OCI-LY7 (cell line): ENCODE measurements at regions not wholly inside any gene's neighbourhood (a gene's known extent, or its start where the extent isn't known, plus 50 kb on each side); places are given as distances from the start of the nearest gene placed in this dataset.

ENCODE experiments used
- BruUV-seq: library from RNA; stranded (reverse); fragments of 400-500 nt; replicated peaks from 2 replicates; lab custom pipeline; 2021; lab: Mats Ljungman, UMichigan
- CTCF ChIA-PET: fragments of 300-600 bp; sonication (Branson Sonifier 250); formaldehyde crosslinking; loops from one replicate; lab custom pipeline; 2022; ENCODE audit warnings: antibody characterized with exemption; ENCODE audit not compliant: unreplicated experiment; lab: Charles Lee
- POLR2A ChIA-PET: fragments of 300-600 bp; sonication (Branson Sonifier 250); formaldehyde crosslinking; loops from one replicate; lab custom pipeline; 2022; ENCODE audit warnings: antibody characterized with exemption; lab: Charles Lee
- DNase-seq: peaks from one replicate; pipeline ENCODE4 v3.0.0-alpha.2; 2015; ENCODE audit warnings: low spot score
- H2AFZ ChIP-seq: fragments of 200-600 bp; sonication (generic), shearing (Covaris generic); 2 replicates; pipeline ENCODE4 v1.6.1; 2014; ENCODE audit warnings: mild to moderate bottlenecking, antibody characterized with exemption, low read length, moderate library complexity
- H3K27ac ChIP-seq: fragments of 200-600 bp; sonication (generic); 2 replicates; pipeline ENCODE4 v1.5.1; 2014; ENCODE audit warnings: mixed run types, low read depth, mild to moderate bottlenecking, moderate library complexity, low read length, inconsistent platforms; ENCODE audit not compliant: poor library complexity, severe bottlenecking
- H3K36me3 ChIP-seq: fragments of 200-600 bp; sonication (generic); 2 replicates; pipeline ENCODE4 v1.6.1; 2014; ENCODE audit warnings: mild to moderate bottlenecking, antibody characterized with exemption, low read length, moderate library complexity, mixed read lengths; ENCODE audit not compliant: insufficient read depth
- H3K4me1 ChIP-seq: fragments of 200-600 bp; sonication (generic); 2 replicates; pipeline ENCODE4 v1.5.1; 2014; ENCODE audit warnings: mild to moderate bottlenecking, low read length; ENCODE audit not compliant: insufficient read depth, poor library complexity, severe bottlenecking
- H3K4me2 ChIP-seq: fragments of 200-600 bp; sonication (generic); 2 replicates; pipeline ENCODE4 v1.6.1; 2014; ENCODE audit warnings: mild to moderate bottlenecking, low read length
- H3K4me3 ChIP-seq: fragments of 200-600 bp; sonication (generic); 2 replicates; pipeline ENCODE4 v1.5.1; 2014; ENCODE audit warnings: mild to moderate bottlenecking, low read depth, low read length; ENCODE audit not compliant: poor library complexity, severe bottlenecking
- H3K79me2 ChIP-seq: fragments of 200-600 bp; sonication (generic); 2 replicates; pipeline ENCODE4 v1.6.1; 2016; ENCODE audit warnings: low read depth, mild to moderate bottlenecking, low read length, moderate library complexity, mixed read lengths; ENCODE audit not compliant: insufficient read depth
- H3K9me2 ChIP-seq: fragments of 200-600 bp; sonication (generic); 2 replicates; pipeline ENCODE4 v1.6.1; 2016; ENCODE audit warnings: mild to moderate bottlenecking, low read length, mixed read lengths; ENCODE audit not compliant: insufficient read depth
- H3K9me3 ChIP-seq: fragments of 200-600 bp; sonication (generic); 2 replicates; pipeline ENCODE4 v1.6.1; 2014; ENCODE audit warnings: mild to moderate bottlenecking, mixed run types, low read length, mixed read lengths
- H4K20me1 ChIP-seq: fragments of 200-600 bp; sonication (generic); 2 replicates; pipeline ENCODE4 v1.6.1; 2014; ENCODE audit warnings: mild to moderate bottlenecking, antibody characterized with exemption, low read length, moderate library complexity, mixed read lengths; ENCODE audit not compliant: insufficient read depth
- EZH2phosphoT487 ChIP-seq: fragments of 200-600 bp; sonication (generic); IDR thresholded peaks from 2 replicates; pipeline ENCODE4 v1.6.1; 2018; ENCODE audit warnings: low read depth, borderline replicate concordance, mild to moderate bottlenecking, mixed run types, antibody characterized with exemption, low read length, moderate library complexity, mixed read lengths
- intact Hi-C: fragments of 100-400 bp; cut with micrococcal nuclease; formaldehyde crosslinking; loops from one replicate; pipeline ENCODE4 v1.10.0; 2022; ENCODE audit not compliant: unreplicated experiment
- TF ChIP-seq, protein P1 (sequence below): fragments of 200-600 bp; sonication (generic); conservative IDR thresholded peaks from 2 replicates; pipeline ENCODE4 v1.5.1; 2014; ENCODE audit warnings: mild to moderate bottlenecking, antibody characterized with exemption, low read length, moderate library complexity, mixed read lengths

- no peaks in the 10 kb centered on the region for H3K9me3 ChIP-seq
- intact Hi-C loops: no loop called here
- POLR2A ChIA-PET: interaction anchor here (0.6 kb wide), 1 partner anchor 41 kb away, joined by 3 read pairs; no protein-coding TSS in a partner anchor
- CTCF ChIA-PET: no interaction called here
- H3K9me2 ChIP-seq: no peaks in the 10 kb centered on the region
- DNase-seq: no peak
- H3K36me3 ChIP-seq: no peaks in the 10 kb centered on the region
- no peak overlapping the region for H2AFZ ChIP-seq
- no TSS peak for BruUV-seq
- H3K79me2 ChIP-seq: no peaks in the 10 kb centered on the region
- no peak overlapping the region for H3K4me3 ChIP-seq
- no peaks in the 10 kb centered on the region for H3K4me1 ChIP-seq
- TF ChIP-seq EZH2phosphoT487: no peak
- TF ChIP-seq, protein P1, sequence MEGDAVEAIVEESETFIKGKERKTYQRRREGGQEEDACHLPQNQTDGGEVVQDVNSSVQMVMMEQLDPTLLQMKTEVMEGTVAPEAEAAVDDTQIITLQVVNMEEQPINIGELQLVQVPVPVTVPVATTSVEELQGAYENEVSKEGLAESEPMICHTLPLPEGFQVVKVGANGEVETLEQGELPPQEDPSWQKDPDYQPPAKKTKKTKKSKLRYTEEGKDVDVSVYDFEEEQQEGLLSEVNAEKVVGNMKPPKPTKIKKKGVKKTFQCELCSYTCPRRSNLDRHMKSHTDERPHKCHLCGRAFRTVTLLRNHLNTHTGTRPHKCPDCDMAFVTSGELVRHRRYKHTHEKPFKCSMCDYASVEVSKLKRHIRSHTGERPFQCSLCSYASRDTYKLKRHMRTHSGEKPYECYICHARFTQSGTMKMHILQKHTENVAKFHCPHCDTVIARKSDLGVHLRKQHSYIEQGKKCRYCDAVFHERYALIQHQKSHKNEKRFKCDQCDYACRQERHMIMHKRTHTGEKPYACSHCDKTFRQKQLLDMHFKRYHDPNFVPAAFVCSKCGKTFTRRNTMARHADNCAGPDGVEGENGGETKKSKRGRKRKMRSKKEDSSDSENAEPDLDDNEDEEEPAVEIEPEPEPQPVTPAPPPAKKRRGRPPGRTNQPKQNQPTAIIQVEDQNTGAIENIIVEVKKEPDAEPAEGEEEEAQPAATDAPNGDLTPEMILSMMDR: no peak
- no peaks in the 10 kb centered on the region for H4K20me1 ChIP-seq
- no peak overlapping the region for H3K4me2 ChIP-seq
- no peak overlapping the region for H3K27ac ChIP-seq
Observed at GRCh38 chr7:26493737-26494428, 202.2 kb downstream of the SNX10 start.

- Histone ChIP-seq H2AFZ (no peak overlapping the region), H3K9me2 (no peaks in the 10 kb centered on the region), H3K27ac (no peak overlapping the region), H4K20me1 (no peaks in the 10 kb centered on the region), H3K9me3 (peaks cover 3% of the 10 kb centered on the region; the same call in 1 of the 2 replicates), H3K4me2 (no peak overlapping the region), H3K36me3 (no peaks in the 10 kb centered on the region), H3K79me2 (no peaks in the 10 kb centered on the region), H3K4me3 (no peak overlapping the region), H3K4me1 (no peaks in the 10 kb centered on the region)
- intact Hi-C loops: no loop called here
- no TSS peak for BruUV-seq
- POLR2A ChIA-PET: interaction anchor here (0.6 to 1.5 kb wide), 4 partner anchors 56 to 244 kb away, joined by 3 to 4 read pairs (median 3); no protein-coding TSS in a partner anchor
- TF ChIP-seq, protein P1: no peak
- no peak for TF ChIP-seq EZH2phosphoT487
- no peak for DNase-seq
- CTCF ChIA-PET: interaction anchor here (1.0 to 1.2 kb wide), 2 partner anchors 104 to 124 kb away, joined by 3 read pairs; no protein-coding TSS in a partner anchor
Observed at GRCh38 chr7:26495569-26495968, 203.9 kb downstream of the SNX10 start.
